ENCODE measurements at regions not wholly inside any gene's neighbourhood (a gene's known extent, or its start where the extent isn't known, plus 50 kb on each side); places are given as distances from the start of the nearest gene placed in this dataset.

GRCh38 chr6:80434691-80435350 is 328.4 kb downstream of the BCKDHB start (continued):
- TF ChIP-seq ZNF462 (CRISPR knock-in tag; IDR thresholded peaks at IDR 0.05) = no peak
- no peak for TF ChIP-seq REST (IDR thresholded peaks at IDR 0.05; ENCODE audit: unreplicated experiment)
- no peak for TF ChIP-seq CREB1 (CRISPR knock-in tag; IDR thresholded peaks at IDR 0.05; ENCODE audit: low read depth)
- TF ChIP-seq ETS1 (IDR thresholded peaks at IDR 0.05) = no peak

Measured in GM23338 (cell line).